MCF 10A (cell line): ENCODE measurements at regions not wholly inside any gene's neighbourhood (a gene's known extent, or its start where the extent isn't known, plus 50 kb on each side); places are given as distances from the start of the nearest gene placed in this dataset.
"Not testable (repeated sequence)": the region's sequence is repeated elsewhere in the genome, so short reads cannot be mapped to it uniquely, and the experiment has no call there.

Source experiments
- BruUV-seq: library from RNA; stranded (reverse); fragments of 400-500 nt; replicated peaks from 2 replicates; lab custom pipeline; 2021; lab: Mats Ljungman, UMichigan
- CTCF ChIA-PET: fragments of 300-600 bp; sonication (Branson Sonifier 250); formaldehyde crosslinking; extraction: SDS; loops from one replicate; lab custom pipeline; 2021; ENCODE audit warnings: antibody characterized with exemption, inconsistent platforms; lab: Yijun Ruan, JAX
- POLR2A ChIA-PET: fragments of 300-600, 350-650 bp; sonication (Branson Sonifier 250); formaldehyde crosslinking; extraction: SDS; loops from one replicate; lab custom pipeline; 2020; ENCODE audit warnings: antibody characterized with exemption, inconsistent platforms; lab: Yijun Ruan, JAX
- DNase-seq: peaks from one replicate; pipeline ENCODE4 v3.0.0-alpha.2; 2018; ENCODE audit not compliant: unreplicated experiment
- H3K27ac Mint-ChIP-seq: one replicate; pipeline ENCODE4 v1.8.0; 2022; ENCODE audit warnings: mild to moderate bottlenecking, low read depth, mixed read lengths; ENCODE audit not compliant: unreplicated experiment
- H3K27me3 Mint-ChIP-seq: one replicate; pipeline ENCODE4 v1.8.0; 2022; ENCODE audit warnings: mixed read lengths; ENCODE audit not compliant: insufficient read depth, unreplicated experiment
- H3K36me3 Mint-ChIP-seq: one replicate; pipeline ENCODE4 v1.8.0; 2022; ENCODE audit warnings: mild to moderate bottlenecking, moderate library complexity, mixed read lengths; ENCODE audit not compliant: insufficient read depth, unreplicated experiment
- H3K4me1 Mint-ChIP-seq: one replicate; pipeline ENCODE4 v1.8.0; 2022; ENCODE audit warnings: mixed read lengths; ENCODE audit not compliant: insufficient read depth, unreplicated experiment
- H3K4me3 Mint-ChIP-seq: one replicate; pipeline ENCODE4 v1.8.0; 2022; ENCODE audit warnings: mild to moderate bottlenecking, moderate library complexity, mixed read lengths; ENCODE audit not compliant: unreplicated experiment
- H3K9me3 Mint-ChIP-seq: one replicate; pipeline ENCODE4 v1.8.0; 2022; ENCODE audit warnings: mixed read lengths; ENCODE audit not compliant: unreplicated experiment
- intact Hi-C: fragments of 100-400 bp; cut with micrococcal nuclease; formaldehyde crosslinking; loops from 2 replicates; pipeline ENCODE4 v1.14.1; 2022
- TF ChIP-seq, protein P1 (sequence below): fragments of 200-600 bp; IDR thresholded peaks from one replicate; pipeline ENCODE4 v1.8.0; 2022; ENCODE audit warnings: antibody characterized with exemption, mild to moderate bottlenecking; ENCODE audit not compliant: unreplicated experiment

DNA sequence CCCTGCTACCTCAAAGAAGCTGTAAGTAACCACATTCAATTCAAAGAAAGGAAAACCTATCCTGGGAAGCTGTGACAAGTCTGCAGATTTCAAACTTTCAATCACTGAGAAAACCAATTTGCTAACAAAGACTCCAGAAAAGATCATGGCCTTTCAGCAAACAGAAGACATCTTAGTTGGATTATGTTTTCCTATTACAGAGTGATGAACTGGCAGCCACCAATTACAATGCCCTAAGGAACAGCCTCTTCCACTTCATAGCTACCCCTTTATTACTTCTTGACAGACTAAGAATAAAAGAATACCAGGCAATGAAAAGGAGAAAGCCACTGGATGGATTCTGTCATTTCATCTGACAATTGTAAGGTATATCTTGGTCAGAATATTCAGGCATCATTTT is 128.2 kb upstream of the RASEF start:
- no peak for DNase-seq
- Mint-ChIP-seq H3K9me3 (no peaks in the 10 kb centered on the region), H3K27ac (no peak overlapping the region), H3K4me3 (no peak overlapping the region), H3K4me1 (peaks cover 7% of the 10 kb centered on the region), H3K36me3 (peaks cover 6% of the 10 kb centered on the region), H3K27me3 (no peaks in the 10 kb centered on the region)
- ChIA-PET CTCF (interaction anchor here (0.6 to 1.5 kb wide), 2 partner anchors 10 to 1391 kb away, joined by 3 to 4 read pairs; no protein-coding TSS in a partner anchor), POLR2A (no interaction called here)
- intact Hi-C loops: no loop called here
- TF ChIP-seq, protein P1, sequence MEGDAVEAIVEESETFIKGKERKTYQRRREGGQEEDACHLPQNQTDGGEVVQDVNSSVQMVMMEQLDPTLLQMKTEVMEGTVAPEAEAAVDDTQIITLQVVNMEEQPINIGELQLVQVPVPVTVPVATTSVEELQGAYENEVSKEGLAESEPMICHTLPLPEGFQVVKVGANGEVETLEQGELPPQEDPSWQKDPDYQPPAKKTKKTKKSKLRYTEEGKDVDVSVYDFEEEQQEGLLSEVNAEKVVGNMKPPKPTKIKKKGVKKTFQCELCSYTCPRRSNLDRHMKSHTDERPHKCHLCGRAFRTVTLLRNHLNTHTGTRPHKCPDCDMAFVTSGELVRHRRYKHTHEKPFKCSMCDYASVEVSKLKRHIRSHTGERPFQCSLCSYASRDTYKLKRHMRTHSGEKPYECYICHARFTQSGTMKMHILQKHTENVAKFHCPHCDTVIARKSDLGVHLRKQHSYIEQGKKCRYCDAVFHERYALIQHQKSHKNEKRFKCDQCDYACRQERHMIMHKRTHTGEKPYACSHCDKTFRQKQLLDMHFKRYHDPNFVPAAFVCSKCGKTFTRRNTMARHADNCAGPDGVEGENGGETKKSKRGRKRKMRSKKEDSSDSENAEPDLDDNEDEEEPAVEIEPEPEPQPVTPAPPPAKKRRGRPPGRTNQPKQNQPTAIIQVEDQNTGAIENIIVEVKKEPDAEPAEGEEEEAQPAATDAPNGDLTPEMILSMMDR: no peak
- no TSS peak for BruUV-seq

DNA sequence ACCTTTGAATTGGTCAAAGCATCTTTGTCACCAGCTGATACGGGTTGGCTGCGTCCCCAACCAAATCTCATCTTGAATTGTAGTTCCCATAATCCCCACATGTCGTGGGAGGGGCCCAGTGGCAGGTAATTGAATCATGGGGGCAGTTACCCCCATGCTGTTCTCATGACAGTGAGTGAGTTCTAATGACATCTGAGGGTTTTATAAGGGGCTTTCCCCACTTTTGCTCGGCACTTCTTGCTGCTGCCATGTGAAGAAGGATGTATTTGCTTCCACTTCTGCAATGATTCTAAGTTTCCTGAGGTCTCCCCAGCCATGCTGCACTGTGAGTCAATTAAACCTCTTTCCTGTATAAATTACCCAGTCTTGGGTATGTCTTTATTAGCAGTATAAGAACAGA is 126.1 kb upstream of the RASEF start:
- H3K27ac Mint-ChIP-seq, H3K27me3 Mint-ChIP-seq, BruUV-seq, DNase-seq, H3K4me1 Mint-ChIP-seq, H3K4me3 Mint-ChIP-seq, H3K36me3 Mint-ChIP-seq, intact Hi-C loops, H3K9me3 Mint-ChIP-seq: not testable (repeated sequence)
- ChIA-PET CTCF (interaction anchor here (0.6 to 0.7 kb wide), 3 partner anchors 10 to 77 kb away, joined by 3 to 4 read pairs (median 3); no protein-coding TSS in a partner anchor), POLR2A (interaction anchor here (0.6 to 1.1 kb wide), 2 partner anchors 57 to 339 kb away, joined by 3 read pairs; no protein-coding TSS in a partner anchor)

DNA sequence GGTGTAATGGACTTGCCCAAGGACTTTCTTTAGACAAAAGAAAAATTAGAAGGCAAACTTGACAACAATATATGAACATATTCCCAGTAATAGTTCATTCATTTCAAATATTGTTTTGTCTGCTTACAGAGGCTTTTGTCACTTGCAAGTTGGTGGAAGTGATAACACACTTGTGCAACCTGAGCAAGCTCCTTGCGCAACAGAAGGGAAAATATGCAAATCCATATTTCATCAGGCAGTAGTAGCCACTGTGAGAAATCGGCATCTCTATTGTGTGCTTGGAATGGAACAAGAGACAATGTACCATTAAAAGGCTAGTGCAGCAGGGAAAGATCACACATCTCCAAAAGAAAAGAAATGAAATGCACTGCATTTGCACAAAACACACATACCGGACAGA is 125.3 kb upstream of the RASEF start:
- Mint-ChIP-seq H3K9me3 (no peaks in the 10 kb centered on the region), H3K36me3 (peaks cover 6% of the 10 kb centered on the region), H3K27ac (peak overlapping the region; percentile 44), H3K27me3 (no peaks in the 10 kb centered on the region), H3K4me1 (peaks cover 7% of the 10 kb centered on the region), H3K4me3 (no peak overlapping the region)
- BruUV-seq: no TSS peak
- CTCF ChIA-PET: interaction anchor here (0.7 to 1.3 kb wide), 2 partner anchors 9 to 11 kb away, joined by 3 read pairs; no protein-coding TSS in a partner anchor
- intact Hi-C loops: no loop called here
- peak; percentile 64 for DNase-seq
- TF ChIP-seq, protein P1: no peak
- POLR2A ChIA-PET: interaction anchor here (1.1 kb wide), 1 partner anchor 56 kb away, joined by 3 read pairs; no protein-coding TSS in a partner anchor

DNA sequence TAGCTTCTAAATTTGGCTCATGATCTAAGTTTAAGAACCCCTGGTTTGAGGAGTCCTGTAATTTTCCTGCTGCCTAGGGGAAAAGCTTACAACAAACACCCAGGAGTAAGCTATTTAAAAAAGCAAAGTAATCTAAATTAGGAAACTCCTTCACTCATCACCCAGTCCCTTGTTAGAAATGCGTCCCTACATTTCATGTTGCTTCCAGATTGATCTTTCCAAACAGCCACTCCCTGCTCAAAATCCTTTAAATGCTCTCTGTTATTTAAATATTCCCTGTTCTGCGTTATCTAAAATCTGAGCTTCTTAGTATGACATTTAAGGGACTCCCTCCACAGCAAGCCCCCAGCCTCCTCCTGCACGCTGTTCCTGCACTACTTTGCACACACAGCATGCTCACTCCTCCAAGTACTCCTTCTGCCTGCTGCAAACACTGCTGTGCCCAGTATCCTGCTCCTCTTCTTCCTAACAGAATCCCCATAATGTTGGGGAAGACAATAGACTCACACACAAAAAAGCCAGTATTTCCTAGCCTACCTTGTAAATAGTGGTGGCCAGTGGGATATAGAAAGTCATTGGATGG is 123.3 kb upstream of the RASEF start:
- POLR2A ChIA-PET: interaction anchor here (0.5 to 0.6 kb wide), 3 partner anchors 29 to 699 kb away, joined by 3 read pairs; no protein-coding TSS in a partner anchor
- Mint-ChIP-seq H3K27ac (no peak overlapping the region), H3K27me3 (no peaks in the 10 kb centered on the region), H3K36me3 (peaks cover 6% of the 10 kb centered on the region), H3K4me3 (no peak overlapping the region), H3K9me3 (no peaks in the 10 kb centered on the region), H3K4me1 (peaks cover 7% of the 10 kb centered on the region)
- no peak for DNase-seq
- CTCF ChIA-PET: interaction anchor here (0.6 kb wide), 2 partner anchors 96 to 124 kb away, joined by 3 read pairs; no protein-coding TSS in a partner anchor
- no TSS peak for BruUV-seq
- intact Hi-C loops: no loop called here
- TF ChIP-seq, protein P1: no peak
